ENCODE measurements at regions not wholly inside any gene's neighbourhood (a gene's known extent, or its start where the extent isn't known, plus 50 kb on each side); places are given as distances from the start of the nearest gene placed in this dataset.
"Not testable (repeated sequence)": the region's sequence is repeated elsewhere in the genome, so short reads cannot be mapped to it uniquely, and the experiment has no call there.

DNA sequence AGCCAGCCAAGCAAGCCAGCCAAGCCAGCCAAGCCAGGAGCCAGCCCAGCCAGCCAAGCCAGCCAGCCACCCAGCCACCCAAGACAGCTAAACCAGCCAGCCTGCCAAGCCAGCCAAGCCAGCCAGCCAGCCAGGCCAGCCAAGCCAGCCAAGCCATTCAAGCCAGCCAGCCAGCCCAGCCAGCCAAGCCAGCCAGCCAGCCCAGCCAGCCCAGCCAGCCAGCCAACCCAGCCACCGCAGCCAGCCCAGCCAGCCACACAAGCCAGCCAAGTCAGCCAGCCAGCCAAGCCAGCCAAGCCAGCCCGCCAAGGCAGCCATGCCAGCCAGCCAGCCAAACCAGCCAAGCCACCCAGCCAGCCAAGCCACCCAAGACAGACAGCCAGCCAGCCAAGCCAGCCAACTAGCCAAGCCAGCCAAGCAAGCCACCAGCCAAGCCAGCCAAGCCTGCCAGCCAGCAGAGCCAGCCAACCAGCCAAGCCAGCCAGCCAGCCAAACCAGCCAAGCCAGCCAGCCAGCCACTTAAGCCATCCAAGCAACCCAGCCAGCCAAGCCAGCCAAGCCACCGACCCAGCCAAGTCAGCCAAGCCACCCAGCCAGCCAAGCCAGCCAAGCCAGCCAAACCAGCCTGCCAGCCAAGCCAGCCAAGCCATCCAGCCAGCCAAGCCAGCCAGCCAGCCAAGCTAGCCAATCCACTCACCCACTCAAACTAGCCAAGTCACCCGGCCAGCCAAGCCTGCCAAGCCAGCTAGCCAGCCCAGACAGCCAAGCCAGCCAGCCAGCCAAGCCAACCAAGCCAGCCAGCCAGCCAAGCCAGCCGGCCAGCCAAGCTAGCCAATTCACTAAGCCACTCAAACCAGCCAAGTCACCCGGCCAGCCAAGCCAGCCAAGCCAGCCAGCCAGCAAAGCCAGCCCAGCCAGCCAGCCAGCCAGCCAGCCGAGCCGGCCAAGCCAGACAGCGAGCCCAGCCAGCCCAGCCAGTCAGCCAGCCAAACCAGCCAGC lies 328.8 kb upstream of the PLGLB2 start:
- H3K27me3 Mint-ChIP-seq; H3K4me3 Mint-ChIP-seq; H3K36me3 Mint-ChIP-seq; H3K9me3 Mint-ChIP-seq; H3K4me1 Mint-ChIP-seq; H3K27ac Mint-ChIP-seq; ATAC-seq (ENCODE audit: low read depth): not testable (repeated sequence)
- DNase-seq (ENCODE audit: low spot score in 2 of 2) = peak in 1 of 2 donors; percentile 62

DNA sequence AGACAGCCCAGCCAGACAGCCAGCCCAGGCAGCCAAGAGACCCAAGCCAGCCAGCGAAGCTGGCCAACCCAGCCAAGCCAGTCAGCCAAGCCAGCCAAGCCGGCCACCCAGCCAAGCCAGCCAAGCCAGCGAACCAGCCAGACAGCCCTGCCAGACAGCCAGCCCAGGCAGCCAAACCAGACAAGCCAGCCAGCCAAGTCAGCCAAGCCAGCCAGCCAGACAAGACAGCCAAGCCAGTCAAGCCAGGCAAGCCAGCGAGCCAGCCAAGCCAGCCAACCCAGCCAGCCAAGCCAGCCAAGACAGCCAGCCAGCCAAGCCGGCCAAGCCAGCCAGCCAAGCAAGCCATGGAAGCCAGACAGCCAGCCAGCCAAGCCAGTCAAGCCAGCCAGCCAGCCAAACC lies 327.9 kb upstream of the PLGLB2 start:
- H3K27me3 Mint-ChIP-seq; H3K27ac Mint-ChIP-seq; H3K36me3 Mint-ChIP-seq; ATAC-seq (ENCODE audit: low read depth); H3K4me3 Mint-ChIP-seq; DNase-seq (ENCODE audit: low spot score in 2 of 2); H3K9me3 Mint-ChIP-seq; H3K4me1 Mint-ChIP-seq: not testable (repeated sequence)

DNA sequence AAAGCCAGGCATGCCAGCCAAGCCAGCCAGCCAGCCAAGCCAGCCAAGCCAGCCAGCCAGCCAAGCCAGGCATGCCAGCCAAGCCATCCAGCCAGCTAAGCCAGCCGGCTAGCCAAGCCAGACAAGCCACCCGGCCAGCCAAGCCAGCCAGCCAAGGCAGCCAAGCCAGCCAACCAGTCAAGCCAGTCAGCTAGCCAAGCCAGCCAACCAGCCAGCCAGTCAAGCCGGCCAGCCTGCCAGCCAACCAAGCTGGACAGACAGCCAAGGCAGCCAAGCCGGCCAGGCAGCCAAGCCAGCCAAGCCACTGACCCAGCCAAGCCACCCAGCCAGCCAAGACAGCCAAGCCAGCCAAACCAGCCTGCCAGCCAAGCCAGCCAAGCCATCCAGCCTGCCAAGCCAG lies 326.9 kb upstream of the PLGLB2 start:
- not testable (repeated sequence) for H3K27ac Mint-ChIP-seq; H3K27me3 Mint-ChIP-seq; DNase-seq (ENCODE audit: low spot score in 2 of 2); H3K4me3 Mint-ChIP-seq; H3K9me3 Mint-ChIP-seq; H3K36me3 Mint-ChIP-seq; H3K4me1 Mint-ChIP-seq; ATAC-seq (ENCODE audit: low read depth)

DNA sequence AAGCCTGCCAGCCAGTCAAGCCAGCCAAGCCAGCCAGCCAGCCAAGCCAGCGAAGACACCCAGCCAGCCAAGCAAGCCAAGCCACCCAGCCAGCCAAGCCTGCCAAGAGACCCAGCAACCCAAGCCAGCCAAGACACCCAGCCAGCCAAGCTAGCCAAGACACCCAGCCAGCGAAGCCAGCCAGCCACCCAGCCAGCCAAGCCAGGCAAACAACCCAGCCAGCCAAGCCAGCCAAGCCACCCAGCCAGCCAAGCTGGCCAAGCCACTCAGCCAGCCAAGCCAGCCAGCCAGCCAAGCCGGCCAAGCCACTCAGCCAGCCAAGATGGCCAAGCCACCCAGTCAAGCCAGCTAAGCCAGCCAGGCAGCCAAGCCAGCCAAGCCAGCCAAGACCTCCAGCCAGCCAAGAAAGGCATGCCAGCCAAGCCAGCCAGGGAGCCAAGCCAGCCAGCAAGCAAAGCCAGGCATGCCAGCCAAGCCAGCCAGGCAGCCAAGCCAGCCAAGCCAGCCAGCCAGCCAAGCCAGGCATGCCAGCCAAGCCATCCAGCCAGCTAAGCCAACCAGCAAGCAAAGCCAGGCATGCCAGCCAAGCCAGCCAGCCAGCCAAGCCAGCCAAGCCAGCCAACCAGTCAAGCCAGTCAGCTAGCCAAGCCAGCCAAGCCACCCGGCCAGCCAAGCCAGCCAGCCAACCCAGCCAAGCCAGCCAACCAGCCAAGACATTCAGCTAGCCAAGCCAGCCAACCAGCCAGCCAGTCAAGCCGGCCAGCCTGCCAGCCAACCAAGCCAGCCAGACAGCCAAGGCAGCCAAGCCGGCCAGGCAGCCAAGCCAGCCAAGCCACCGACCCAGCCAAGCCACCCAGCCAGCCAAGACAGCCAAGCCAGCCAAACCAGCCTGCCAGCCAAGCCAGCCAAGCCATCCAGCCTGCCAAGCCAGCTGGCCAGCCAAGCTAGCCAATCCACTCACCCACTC lies 323.8 kb upstream of the PLGLB2 start:
- not testable (repeated sequence) for H3K27ac Mint-ChIP-seq; H3K36me3 Mint-ChIP-seq; H3K27me3 Mint-ChIP-seq; ATAC-seq (ENCODE audit: low read depth); DNase-seq (ENCODE audit: low spot score in 2 of 2); H3K4me3 Mint-ChIP-seq; H3K4me1 Mint-ChIP-seq; H3K9me3 Mint-ChIP-seq

DNA sequence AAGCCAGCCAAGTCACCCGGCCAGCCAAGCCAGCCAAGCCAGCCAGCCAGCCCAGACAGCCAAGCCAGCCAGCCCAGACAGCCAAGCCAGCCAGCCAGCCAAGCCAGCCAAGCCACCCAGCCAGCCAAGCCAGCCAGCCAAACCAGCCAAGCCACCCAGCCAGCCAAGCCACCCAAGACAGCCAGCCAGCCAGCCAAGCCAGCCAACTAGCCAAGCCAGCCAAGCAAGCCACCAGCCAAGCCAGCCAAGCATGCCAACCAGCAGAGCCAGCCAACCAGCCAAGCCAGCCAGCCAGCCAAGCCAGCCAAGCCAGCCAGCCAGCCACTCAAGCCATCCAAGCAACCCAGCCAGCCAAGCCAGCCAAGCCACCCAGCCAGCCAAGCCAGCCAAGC lies 323.1 kb upstream of the PLGLB2 start:
- ATAC-seq (ENCODE audit: low read depth); DNase-seq (ENCODE audit: low spot score in 2 of 2); H3K4me3 Mint-ChIP-seq; H3K27me3 Mint-ChIP-seq; H3K4me1 Mint-ChIP-seq; H3K36me3 Mint-ChIP-seq; H3K27ac Mint-ChIP-seq; H3K9me3 Mint-ChIP-seq: not testable (repeated sequence)

DNA sequence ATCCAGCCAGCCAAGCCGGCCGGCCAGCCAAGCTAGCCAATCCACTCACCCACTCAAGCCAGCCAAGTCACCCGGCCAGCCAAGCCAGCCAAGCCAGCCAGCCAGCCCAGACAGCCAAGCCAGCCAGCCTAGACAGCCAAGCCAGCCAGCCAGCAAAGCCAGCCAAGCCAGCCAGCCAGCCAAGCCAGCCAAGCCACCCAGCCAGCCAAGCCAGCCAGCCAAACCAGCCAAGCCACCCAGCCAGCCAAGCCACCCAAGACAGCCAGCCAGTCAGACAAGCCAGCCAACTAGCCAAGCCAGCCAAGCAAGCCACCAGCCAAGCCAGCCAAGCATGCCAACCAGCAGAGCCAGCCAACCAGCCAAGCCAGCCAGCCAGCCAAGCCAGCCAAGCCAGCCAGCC lies 322.7 kb upstream of the PLGLB2 start:
- not testable (repeated sequence) for ATAC-seq (ENCODE audit: low read depth); H3K9me3 Mint-ChIP-seq; DNase-seq (ENCODE audit: low spot score in 2 of 2); H3K36me3 Mint-ChIP-seq; H3K27me3 Mint-ChIP-seq; H3K27ac Mint-ChIP-seq; H3K4me1 Mint-ChIP-seq; H3K4me3 Mint-ChIP-seq

DNA sequence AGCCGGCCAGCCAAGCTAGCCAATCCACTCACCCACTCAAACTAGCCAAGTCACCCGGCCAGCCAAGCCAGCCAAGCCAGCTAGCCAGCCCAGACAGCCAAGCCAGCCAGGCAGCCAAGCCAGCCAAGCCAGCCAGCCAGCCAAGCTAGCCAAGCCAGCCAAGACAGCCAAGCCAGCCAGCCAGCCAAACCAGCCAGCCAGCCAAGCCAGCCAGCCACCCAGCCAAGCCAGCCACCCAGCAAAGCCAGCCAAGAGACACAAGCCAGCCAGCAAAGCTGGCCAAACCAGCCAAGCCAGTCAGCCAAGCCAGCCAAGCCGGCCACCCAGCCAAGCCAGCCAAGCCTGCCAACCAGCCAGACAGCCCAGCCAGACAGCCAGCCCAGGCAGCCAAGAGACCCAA lies 322.2 kb upstream of the PLGLB2 start:
- not testable (repeated sequence) for H3K9me3 Mint-ChIP-seq; H3K27me3 Mint-ChIP-seq; H3K36me3 Mint-ChIP-seq; H3K4me1 Mint-ChIP-seq; H3K27ac Mint-ChIP-seq; H3K4me3 Mint-ChIP-seq; ATAC-seq (ENCODE audit: low read depth); DNase-seq (ENCODE audit: low spot score in 2 of 2)

DNA sequence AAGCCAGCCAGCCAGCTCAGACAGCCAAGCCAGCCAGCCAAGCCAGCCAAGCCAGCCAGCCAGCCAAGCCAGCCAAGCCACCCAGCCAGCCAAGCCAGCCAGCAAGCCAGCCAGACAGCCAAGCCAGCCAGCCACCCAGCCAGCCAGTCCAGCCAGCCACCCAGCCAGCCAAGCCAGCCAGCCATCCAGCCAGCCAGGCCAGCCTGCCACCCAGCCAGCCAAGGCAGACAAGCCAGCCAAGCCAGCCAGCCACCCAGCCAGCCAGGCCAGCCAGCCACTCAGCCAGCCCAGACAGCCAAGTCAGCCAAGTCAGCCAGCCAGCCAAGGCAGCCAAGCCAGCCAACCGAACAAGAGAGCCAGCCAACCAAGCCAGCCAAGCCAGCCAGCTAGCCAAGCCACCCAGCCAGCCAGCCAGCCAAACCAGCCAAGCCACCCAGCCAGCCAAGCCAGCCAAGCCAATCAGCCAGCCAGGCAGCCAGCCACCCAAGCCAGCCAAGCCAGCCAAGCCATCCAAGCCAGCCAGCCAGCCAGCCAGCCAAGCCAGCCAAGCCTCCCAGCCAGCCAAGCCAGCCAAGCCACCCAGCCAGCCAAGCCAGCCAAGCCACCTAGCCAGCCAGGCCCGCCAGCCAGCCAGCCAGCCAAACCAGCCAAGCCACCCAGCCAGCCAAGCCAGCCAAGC lies 319.3 kb upstream of the PLGLB2 start:
- not testable (repeated sequence) for H3K9me3 Mint-ChIP-seq; H3K36me3 Mint-ChIP-seq; ATAC-seq (ENCODE audit: low read depth); H3K4me3 Mint-ChIP-seq; H3K27ac Mint-ChIP-seq; H3K4me1 Mint-ChIP-seq; H3K27me3 Mint-ChIP-seq
- peak in 1 of 2 donors; percentile 28 for DNase-seq (ENCODE audit: low spot score in 2 of 2)

DNA sequence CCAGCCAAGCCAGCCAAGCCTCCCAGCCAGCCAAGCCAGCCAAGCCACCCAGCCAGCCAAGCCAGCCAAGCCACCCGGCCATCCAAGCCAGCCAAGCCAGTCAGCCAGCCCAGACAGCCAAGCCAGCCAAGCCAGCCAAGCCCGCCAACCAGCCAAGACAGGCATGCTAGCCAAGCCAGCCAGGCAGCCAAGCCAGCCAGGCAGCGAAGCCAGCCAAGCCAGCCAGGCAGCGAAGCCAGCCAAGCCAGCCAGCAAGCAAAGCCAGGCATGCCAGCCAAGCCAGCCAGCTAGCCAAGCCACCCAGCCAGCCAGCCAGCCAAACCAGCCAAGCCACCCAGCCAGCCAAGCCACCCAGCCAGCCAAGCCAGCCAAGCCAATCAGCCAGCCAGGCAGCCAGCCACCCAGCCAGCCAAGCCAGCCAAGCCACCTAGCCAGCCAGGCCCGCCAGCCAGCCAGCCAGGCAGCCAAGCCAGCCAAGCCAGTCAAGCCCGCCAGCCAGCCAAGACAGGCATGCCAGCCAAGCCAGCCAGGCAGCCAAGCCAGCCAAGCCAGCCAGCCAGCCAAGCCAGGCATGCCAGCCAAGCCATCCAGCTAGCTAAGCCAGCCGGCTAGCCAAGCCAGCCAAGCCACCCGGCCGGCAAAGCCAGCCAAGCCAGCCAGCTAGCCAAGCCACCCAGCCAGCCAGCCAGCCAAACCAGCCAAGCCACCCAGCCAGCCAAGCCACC lies 318.5 kb upstream of the PLGLB2 start:
- ATAC-seq (ENCODE audit: low read depth); H3K9me3 Mint-ChIP-seq; H3K4me1 Mint-ChIP-seq; H3K36me3 Mint-ChIP-seq; H3K27me3 Mint-ChIP-seq; H3K4me3 Mint-ChIP-seq; H3K27ac Mint-ChIP-seq; DNase-seq (ENCODE audit: low spot score in 2 of 2): not testable (repeated sequence)

DNA sequence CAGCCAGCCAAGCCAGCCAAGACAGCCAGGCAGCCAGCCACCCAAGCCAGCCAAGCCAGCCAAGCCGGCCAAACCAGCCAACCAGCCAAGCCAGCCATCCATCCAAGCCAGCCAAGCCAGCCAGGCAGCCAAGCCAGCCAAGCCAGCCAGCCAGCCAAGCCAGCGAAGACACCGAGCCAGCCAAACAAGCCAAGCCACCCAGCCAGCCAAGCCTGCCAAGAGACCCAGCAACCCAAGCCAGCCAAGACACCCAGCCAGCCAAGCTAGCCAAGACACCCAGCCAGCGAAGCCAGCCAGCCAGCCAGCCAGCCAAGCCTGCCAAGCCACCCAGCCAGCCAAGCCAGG lies 318.0 kb upstream of the PLGLB2 start:
- DNase-seq (ENCODE audit: low spot score in 2 of 2); H3K4me3 Mint-ChIP-seq; H3K36me3 Mint-ChIP-seq; ATAC-seq (ENCODE audit: low read depth); H3K4me1 Mint-ChIP-seq; H3K27ac Mint-ChIP-seq; H3K27me3 Mint-ChIP-seq; H3K9me3 Mint-ChIP-seq: not testable (repeated sequence)

DNA sequence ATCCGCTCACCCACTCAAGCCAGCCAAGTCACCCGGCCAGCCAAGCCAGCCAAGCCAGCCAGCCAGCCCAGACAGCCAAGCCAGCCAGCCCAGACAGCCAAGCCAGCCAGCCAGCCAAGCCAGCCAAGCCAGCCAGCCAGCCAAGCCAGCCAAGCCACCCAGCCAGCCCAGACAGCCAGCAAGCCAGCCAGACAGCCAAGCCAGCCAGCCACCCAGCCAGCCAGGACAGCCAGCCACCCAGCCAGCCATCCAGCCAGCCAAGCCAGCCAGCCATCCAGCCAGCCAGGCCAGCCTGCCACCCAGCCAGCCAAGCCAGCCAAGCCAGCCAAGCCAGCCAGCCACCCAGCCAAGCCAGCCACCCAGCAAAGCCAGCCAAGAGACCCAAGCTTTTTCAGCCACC lies 316.8 kb upstream of the PLGLB2 start:
- not testable (repeated sequence) for ATAC-seq (ENCODE audit: low read depth); H3K27me3 Mint-ChIP-seq; H3K27ac Mint-ChIP-seq; H3K9me3 Mint-ChIP-seq; H3K4me3 Mint-ChIP-seq; H3K36me3 Mint-ChIP-seq; H3K4me1 Mint-ChIP-seq; DNase-seq (ENCODE audit: low spot score in 2 of 2)

DNA sequence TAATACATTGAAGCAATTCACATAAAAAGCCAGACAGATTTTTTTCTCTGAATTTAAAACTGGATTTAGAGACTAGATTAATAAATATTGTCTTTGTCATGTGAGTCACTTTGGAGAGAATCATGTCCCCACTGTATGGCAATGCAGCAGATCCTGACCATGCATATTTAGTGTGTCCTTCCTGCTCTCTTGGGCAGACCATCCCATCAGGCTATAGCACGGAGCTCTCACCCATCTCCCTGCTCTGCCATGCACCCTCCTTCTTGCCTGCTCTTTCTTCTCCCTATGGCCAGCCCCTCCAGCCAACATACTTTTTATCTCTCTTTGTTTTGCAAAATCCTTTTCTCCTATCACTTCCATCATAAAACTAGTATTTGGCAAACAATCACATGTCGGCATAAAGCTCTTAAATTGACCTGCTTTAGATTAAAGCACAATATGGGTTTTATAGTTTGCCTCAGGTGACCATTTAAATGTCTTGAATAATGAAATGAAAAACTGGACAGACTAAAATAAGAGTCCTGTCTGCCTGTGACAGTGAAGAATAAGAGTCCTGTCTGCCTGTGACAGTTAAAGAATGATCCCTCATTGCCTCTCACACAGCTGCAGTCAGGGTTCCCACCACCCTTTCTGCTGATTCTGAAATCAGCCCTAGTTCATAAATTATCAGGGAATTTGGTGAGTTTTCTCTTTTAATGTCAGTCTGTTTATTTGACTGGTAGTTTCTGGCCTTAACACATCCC lies 315.0 kb upstream of the PLGLB2 start:
- not testable (repeated sequence) for H3K9me3 Mint-ChIP-seq; DNase-seq (ENCODE audit: low spot score in 2 of 2); H3K36me3 Mint-ChIP-seq; H3K27me3 Mint-ChIP-seq; ATAC-seq (ENCODE audit: low read depth); H3K4me3 Mint-ChIP-seq; H3K27ac Mint-ChIP-seq; H3K4me1 Mint-ChIP-seq

DNA sequence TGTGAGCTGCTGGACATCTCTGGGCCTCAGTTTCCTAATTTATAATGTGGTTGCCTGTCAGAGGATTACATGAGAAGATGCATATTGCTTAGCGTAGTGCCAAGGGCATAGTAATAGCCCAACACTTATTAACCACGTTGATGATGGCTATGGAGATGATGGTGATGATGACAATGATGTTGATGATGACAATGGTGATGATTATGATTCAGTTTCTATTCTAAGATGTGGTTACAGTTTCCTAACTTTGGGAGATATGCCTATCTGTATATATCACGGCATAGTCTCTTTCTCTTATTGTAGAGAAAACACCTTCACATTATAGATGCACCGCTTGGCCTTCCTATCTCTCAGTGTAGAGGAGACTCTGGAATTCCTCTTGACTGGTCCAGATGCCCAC lies 311.9 kb upstream of the PLGLB2 start:
- not testable (repeated sequence) for H3K36me3 Mint-ChIP-seq; DNase-seq (ENCODE audit: low spot score in 2 of 2); H3K9me3 Mint-ChIP-seq; H3K27ac Mint-ChIP-seq; H3K4me3 Mint-ChIP-seq; H3K4me1 Mint-ChIP-seq; H3K27me3 Mint-ChIP-seq; ATAC-seq (ENCODE audit: low read depth)
